Glutamatergic neuron (in vitro differentiated cells): ENCODE measurements at regions not wholly inside any gene's neighbourhood (a gene's known extent, or its start where the extent isn't known, plus 50 kb on each side); places are given as distances from the start of the nearest gene placed in this dataset.

ENCODE experiments used
- DNase-seq: peaks from one replicate; pipeline ENCODE4 v3.0.0; 2022
- H3K27ac Mint-ChIP-seq: one replicate; pipeline ENCODE4 v1.8.0; 2020; ENCODE audit warnings: mild to moderate bottlenecking, mixed read lengths, inconsistent platforms; ENCODE audit not compliant: unreplicated experiment
- H3K27me3 Mint-ChIP-seq: one replicate; pipeline ENCODE4 v1.8.0; 2020; ENCODE audit warnings: mild to moderate bottlenecking, moderate library complexity, mixed read lengths, inconsistent platforms; ENCODE audit not compliant: unreplicated experiment
- H3K36me3 Mint-ChIP-seq: one replicate; pipeline ENCODE4 v1.8.0; 2020; ENCODE audit warnings: mild to moderate bottlenecking, mixed read lengths, inconsistent platforms; ENCODE audit not compliant: unreplicated experiment
- H3K4me1 Mint-ChIP-seq: one replicate; pipeline ENCODE4 v1.8.0; 2020; ENCODE audit warnings: mild to moderate bottlenecking, low read depth, mixed read lengths, inconsistent platforms; ENCODE audit not compliant: unreplicated experiment
- H3K4me3 Mint-ChIP-seq: one replicate; pipeline ENCODE4 v1.8.0; 2020; ENCODE audit warnings: mild to moderate bottlenecking, mixed read lengths, inconsistent platforms; ENCODE audit not compliant: unreplicated experiment
- H3K9me3 Mint-ChIP-seq: one replicate; pipeline ENCODE4 v1.8.0; 2020; ENCODE audit warnings: mild to moderate bottlenecking, moderate library complexity, mixed read lengths, inconsistent platforms; ENCODE audit not compliant: unreplicated experiment
- TF ChIP-seq, protein P1 (sequence below): fragments of 200-600 bp; sonication (generic); IDR thresholded peaks from one replicate; pipeline ENCODE4 v1.5.0; 2021; ENCODE audit not compliant: partially characterized antibody, unreplicated experiment

DNA sequence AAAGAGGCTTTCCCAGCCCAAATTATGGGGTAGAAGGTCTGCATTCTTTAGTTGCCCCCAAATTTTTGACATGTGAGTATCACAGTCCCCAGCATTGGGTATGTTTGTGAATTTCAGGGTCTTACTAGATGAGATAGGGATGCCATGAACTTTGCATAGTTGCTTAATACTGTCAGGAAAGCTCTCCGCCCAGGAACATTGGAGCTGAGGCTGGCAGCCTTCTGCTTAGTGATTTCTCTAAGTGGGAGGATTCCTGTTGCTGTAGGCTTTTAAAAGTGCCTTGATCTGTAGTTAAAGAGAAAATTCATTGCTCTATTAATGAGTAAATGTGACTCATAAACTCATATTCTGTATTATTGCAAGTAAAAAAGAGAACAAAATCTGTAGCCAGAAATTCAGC lies 206.9 kb downstream of the CAVIN4 start:
- Mint-ChIP-seq H3K4me1 (no peaks in the 10 kb centered on the region), H3K27me3 (no peaks in the 10 kb centered on the region), H3K27ac (no peak overlapping the region), H3K4me3 (no peak overlapping the region), H3K9me3 (no peaks in the 10 kb centered on the region), H3K36me3 (no peaks in the 10 kb centered on the region)
- no peak for DNase-seq
- TF ChIP-seq, protein P1, sequence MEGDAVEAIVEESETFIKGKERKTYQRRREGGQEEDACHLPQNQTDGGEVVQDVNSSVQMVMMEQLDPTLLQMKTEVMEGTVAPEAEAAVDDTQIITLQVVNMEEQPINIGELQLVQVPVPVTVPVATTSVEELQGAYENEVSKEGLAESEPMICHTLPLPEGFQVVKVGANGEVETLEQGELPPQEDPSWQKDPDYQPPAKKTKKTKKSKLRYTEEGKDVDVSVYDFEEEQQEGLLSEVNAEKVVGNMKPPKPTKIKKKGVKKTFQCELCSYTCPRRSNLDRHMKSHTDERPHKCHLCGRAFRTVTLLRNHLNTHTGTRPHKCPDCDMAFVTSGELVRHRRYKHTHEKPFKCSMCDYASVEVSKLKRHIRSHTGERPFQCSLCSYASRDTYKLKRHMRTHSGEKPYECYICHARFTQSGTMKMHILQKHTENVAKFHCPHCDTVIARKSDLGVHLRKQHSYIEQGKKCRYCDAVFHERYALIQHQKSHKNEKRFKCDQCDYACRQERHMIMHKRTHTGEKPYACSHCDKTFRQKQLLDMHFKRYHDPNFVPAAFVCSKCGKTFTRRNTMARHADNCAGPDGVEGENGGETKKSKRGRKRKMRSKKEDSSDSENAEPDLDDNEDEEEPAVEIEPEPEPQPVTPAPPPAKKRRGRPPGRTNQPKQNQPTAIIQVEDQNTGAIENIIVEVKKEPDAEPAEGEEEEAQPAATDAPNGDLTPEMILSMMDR = no peak

DNA sequence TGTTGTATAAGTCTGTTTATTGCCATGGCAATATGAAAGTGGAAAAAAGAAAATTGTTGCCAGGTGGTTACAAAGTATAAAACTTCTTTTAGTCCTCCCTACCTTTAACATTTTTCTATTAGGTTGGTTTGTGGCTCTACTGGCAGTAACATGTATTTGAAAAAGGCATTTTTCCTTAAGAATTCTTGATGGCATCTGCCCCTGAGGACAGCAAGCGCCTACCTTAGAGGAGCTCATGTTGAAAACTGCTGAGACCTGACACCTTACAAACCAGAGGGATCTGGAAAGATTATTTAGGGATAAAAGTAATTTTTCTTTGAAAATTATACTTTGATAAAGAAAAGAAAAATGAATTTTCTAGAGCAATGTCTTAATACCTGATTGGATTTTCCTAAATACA lies 208.1 kb downstream of the CAVIN4 start:
- TF ChIP-seq, protein P1 = no peak
- H3K27me3 Mint-ChIP-seq = no peaks in the 10 kb centered on the region

DNA sequence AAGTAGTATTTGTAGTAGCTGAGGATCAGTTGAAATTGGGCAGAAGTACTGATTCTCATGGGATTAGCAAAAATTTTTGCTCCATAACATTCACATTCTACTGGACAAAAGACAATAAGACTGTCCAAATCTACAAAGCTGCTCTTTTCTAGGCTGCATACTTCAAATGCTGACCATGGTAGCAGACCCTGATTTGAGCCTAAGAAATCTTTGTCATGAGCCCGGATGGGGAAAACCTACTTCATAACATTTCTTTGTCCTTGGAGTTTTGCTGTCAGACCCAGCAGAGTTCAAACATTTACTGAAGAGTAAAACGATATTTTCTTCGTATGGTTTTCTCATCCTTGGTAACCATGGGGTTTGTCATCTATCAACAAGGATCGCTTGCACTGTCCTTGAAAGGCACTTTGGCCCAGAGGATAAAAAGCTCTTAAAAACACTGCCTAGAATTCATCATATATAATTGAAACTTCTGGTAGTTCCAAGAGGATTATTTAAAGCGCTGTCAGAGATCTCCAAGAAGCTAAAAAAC lies 216.9 kb downstream of the CAVIN4 start:
- H3K27ac Mint-ChIP-seq = no peak overlapping the region
- H3K9me3 Mint-ChIP-seq = no peaks in the 10 kb centered on the region
- no peak for DNase-seq
- H3K4me3 Mint-ChIP-seq = no peak overlapping the region
- no peaks in the 10 kb centered on the region for H3K27me3 Mint-ChIP-seq
- H3K4me1 Mint-ChIP-seq = no peaks in the 10 kb centered on the region
- TF ChIP-seq, protein P1 = no peak
- H3K36me3 Mint-ChIP-seq = no peaks in the 10 kb centered on the region

More for the DNA sequence above, 208.1 kb downstream of the CAVIN4 start:
- Mint-ChIP-seq H3K9me3 (no peaks in the 10 kb centered on the region), H3K36me3 (no peaks in the 10 kb centered on the region), H3K4me3 (no peak overlapping the region), H3K4me1 (no peaks in the 10 kb centered on the region), H3K27ac (no peak overlapping the region)
- no peak for DNase-seq

DNA sequence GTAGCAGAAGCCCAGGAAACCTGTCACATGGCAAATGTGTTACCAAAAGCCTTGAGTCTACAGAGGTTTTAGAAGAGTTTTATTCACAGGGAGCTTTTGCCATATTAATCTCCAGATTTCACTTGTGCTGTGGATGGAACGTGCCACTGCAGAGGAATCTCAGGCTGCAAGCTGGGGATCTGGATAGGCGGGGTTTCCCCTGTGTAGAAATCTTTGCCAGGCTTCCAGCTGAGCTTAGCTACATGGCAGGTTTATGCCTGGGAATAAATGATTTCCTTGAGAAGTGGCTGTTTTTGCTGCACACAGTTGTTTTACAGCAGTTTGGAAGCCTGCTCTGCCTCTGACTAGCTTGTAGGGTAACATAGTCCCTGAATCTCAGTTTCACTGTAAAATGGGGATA lies 224.6 kb upstream of the PLPPR1 start:
- H3K27me3 Mint-ChIP-seq = no peaks in the 10 kb centered on the region
- no peaks in the 10 kb centered on the region for H3K4me1 Mint-ChIP-seq
- no peaks in the 10 kb centered on the region for H3K9me3 Mint-ChIP-seq
- no peak for DNase-seq
- TF ChIP-seq, protein P1 = no peak
- H3K36me3 Mint-ChIP-seq = no peaks in the 10 kb centered on the region
- no peak overlapping the region for H3K27ac Mint-ChIP-seq
- H3K4me3 Mint-ChIP-seq = no peak overlapping the region

DNA sequence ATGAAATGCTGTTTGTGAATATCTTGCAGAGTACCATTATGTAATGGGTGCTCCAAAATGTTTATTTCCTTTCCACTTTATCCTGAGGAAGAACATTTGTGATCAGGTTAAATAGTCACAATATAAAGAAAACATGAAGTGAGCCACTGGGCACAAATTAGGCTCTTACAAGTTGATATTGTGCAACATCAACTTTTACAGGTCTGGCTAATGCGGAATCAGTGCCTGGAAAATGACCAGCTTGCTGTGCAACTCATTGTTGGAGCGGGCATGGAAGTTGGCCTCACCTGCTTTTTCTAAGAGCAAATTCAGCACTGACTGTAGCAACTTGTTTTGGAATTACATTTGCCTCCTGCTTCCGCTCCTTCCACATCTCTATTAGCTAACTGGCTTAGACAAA lies 216.9 kb upstream of the PLPPR1 start:
- Mint-ChIP-seq H3K4me3 (no peak overlapping the region), H3K9me3 (peaks cover 1% of the 10 kb centered on the region), H3K27me3 (peaks cover 1% of the 10 kb centered on the region), H3K36me3 (peaks cover 4% of the 10 kb centered on the region), H3K27ac (no peak overlapping the region), H3K4me1 (no peaks in the 10 kb centered on the region)
- no peak for DNase-seq
- TF ChIP-seq, protein P1 = no peak
